HG03045 (cell line): ENCODE measurements at regions not wholly inside any gene's neighbourhood (a gene's known extent, or its start where the extent isn't known, plus 50 kb on each side); places are given as distances from the start of the nearest gene placed in this dataset.
"Not testable (repeated sequence)": the region's sequence is repeated elsewhere in the genome, so short reads cannot be mapped to it uniquely, and the experiment has no call there.

ENCODE experiments used
- ATAC-seq: cut with Tn5 transposase; IDR thresholded peaks from one replicate; pipeline ENCODE4 v1.9.1; 2021; ENCODE audit warnings: mild to moderate bottlenecking, moderate library complexity; ENCODE audit not compliant: unreplicated experiment

GRCh38 chr3:152656972-152657355, 178.0 kb upstream of the P2RY1 start:
- ATAC-seq: no peak

- no peak for ATAC-seq
Observed at GRCh38 chr3:152658977-152659720, 175.8 kb upstream of the P2RY1 start.

GRCh38 chr3:152662157-152662556, 172.8 kb upstream of the P2RY1 start:
- no peak for ATAC-seq

GRCh38 chr3:152664766-152665165, 170.2 kb upstream of the P2RY1 start:
- ATAC-seq: no peak

GRCh38 chr3:152667267-152667666, 167.7 kb upstream of the P2RY1 start:
- ATAC-seq: no peak

- no peak for ATAC-seq
Observed at GRCh38 chr3:152669560-152669959, 165.4 kb upstream of the P2RY1 start.

- ATAC-seq: no peak
Observed at GRCh38 chr3:152671446-152672319, 163.2 kb upstream of the P2RY1 start.

DNA sequence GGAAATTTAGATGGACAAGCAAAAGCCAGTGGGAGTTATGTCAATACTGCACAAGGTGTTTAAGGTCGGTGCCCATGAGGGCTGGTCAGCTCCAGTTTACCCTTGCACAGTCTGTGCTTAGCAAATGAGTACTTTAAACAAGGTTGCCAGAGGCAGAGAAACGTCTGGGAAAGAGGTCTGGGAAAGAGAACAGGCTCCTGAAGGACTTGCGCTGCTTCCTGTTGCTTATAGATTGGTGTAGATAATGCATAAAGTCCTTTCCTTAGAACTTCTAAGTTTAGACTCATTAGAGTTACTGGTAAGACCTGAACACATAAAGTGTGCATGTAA, 162.6 kb upstream of the P2RY1 start:
- ATAC-seq: no peak

GRCh38 chr3:152676810-152677379, 158.0 kb upstream of the P2RY1 start:
- ATAC-seq: no peak

DNA sequence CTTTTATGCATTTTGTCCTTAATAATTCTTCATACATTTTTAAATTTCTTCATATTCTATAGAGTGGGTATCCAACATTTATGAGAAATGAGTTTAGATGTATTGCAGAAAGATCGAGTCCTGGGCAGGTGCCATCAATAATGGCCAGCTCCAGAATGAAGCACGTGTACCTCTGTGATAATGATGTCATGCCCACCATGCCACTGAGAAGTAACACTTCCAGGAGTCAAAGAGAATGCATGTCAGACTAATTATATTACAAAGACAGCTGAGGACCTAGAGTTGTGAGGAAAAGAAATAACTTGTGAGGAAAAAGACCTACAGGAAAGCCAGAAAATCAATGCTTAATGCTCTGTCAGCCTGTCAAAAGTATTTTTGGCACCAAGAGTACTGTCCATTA, 157.4 kb upstream of the P2RY1 start:
- no peak for ATAC-seq

GRCh38 chr3:152682477-152682876, 152.5 kb upstream of the P2RY1 start:
- no peak for ATAC-seq

GRCh38 chr3:152683521-152683999, 151.4 kb upstream of the P2RY1 start:
- no peak for ATAC-seq

DNA sequence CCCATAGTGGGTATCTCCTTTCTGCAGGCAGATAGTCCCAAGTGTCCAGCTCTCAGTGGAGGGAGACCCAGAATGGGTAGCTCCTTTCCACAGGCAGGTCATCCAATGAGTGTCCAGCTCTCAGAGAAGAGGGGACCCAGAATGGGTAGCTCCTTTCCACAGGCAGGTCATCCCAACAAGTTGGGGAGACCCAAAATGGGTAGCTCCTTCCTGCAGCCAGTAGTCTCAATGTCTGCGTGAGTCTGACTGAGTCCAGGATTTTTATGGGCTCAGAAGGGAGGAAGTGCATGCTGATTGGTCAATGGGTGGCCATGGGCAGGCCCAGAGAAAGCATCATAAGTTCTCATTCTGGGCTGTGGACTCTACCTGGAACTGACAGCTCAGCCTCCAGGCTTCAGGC, 150.7 kb upstream of the P2RY1 start:
- ATAC-seq: no peak

DNA sequence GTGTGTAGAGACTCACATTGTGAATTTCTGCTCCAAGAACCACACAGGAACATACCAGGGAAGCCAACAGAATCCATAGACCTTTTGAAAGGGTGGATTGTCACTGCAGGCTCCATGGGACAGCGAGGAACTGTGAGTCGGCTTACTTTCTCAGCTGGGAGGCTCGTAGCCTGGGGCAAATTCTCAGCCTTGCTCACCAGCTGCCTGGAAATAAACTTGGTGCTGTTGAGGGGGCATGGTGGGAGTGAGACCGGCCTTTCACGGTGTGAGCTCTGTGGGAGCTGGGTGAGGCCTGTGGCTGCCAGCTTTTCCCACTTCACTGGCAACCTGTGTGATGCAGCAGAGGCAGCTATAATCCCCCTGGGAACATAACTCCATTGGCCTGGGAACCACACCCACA, 146.6 kb upstream of the P2RY1 start:
- ATAC-seq: no peak

- not testable (repeated sequence) for ATAC-seq
Observed at GRCh38 chr3:152692326-152692725, 142.6 kb upstream of the P2RY1 start.

DNA sequence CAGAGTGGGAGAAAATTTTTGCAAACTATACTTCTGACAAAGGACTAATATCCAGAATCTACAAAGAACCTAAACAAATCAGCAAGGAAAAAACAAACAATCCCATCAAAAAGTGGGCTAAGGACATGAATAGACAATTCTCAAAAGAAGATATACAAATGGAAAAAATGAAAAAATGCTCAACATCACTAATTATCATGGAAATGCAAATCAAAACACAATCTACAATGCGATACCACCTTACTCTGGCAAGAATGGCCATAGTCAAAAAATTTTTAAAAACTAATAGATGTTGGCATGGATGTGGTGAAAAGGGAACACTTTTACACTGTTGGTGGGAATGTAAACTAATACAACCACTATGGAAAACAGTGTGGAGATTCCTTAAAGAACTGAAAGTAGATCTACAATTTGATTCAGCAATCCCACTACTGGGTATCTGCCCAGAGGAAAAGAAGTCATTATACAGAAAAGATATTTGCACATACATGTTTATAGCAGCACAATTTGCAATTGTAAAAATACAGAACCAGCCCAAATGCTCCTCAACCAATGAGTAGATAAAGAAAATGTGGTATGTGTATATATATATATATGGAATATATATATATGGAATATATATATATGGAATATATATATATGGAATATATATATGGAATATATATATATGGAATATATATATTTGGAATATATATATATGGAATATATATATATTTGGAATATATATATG, 141.2 kb upstream of the P2RY1 start:
- not testable (repeated sequence) for ATAC-seq

- ATAC-seq: no peak
Observed at GRCh38 chr3:152695840-152696239, 139.1 kb upstream of the P2RY1 start.

- no peak for ATAC-seq
Observed at GRCh38 chr3:152696962-152697361, 138.0 kb upstream of the P2RY1 start.

DNA sequence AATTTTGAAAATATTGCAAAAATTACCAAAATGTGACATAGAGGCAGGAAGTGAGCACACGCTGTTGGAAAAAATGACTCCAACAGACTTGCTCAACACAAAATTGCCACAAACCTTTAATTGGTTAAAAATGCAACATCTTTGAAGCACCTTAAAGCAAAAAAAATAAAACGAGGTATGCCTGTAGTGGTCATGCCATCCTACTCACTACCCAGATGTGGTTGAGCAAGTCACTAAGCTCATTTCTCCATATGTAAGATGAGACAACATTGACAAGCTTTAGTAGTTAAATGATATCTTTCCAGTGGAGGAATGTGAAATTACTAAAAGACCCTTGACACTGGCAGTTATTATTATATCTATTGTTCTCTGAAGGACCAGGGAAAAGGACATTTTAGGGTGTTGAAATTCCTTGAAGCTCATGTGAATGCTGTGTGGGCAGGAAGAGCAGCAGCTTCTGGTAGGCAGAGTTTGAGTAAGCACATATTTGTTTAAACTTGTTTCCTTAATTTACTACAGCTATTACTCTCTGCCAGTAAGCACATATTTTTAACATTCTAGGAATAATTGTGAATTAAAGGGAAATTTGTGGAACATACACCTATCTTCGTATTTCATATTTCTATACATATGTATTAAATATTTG, 131.6 kb upstream of the P2RY1 start:
- ATAC-seq: no peak

- peak; percentile 67 for ATAC-seq
Observed at GRCh38 chr3:152706991-152707713, 127.8 kb upstream of the P2RY1 start.
